H54 (cell line): ENCODE measurements at regions not wholly inside any gene's neighbourhood (a gene's known extent, or its start where the extent isn't known, plus 50 kb on each side); places are given as distances from the start of the nearest gene placed in this dataset.
A peak's percentile ranks its signal among the peaks of the same experiment; 100 is the strongest.
"Not testable (repeated sequence)": the region's sequence is repeated elsewhere in the genome, so short reads cannot be mapped to it uniquely, and the experiment has no call there.

Experiments used
- DNase-seq: peaks from one replicate; pipeline ENCODE4 v3.0.0; 2011; ENCODE audit warnings: low spot score, mixed read lengths; ENCODE audit not compliant: insufficient read length
- FAIRE-seq: peaks from 3 replicates; lab custom pipeline; 2011; peaks lifted over from hg19 to GRCh38; lab: Jason Lieb, UNC
- POLR2A ChIP-seq: IDR thresholded peaks from 2 replicates; pipeline ENCODE4 v1.6.1; 2011; ENCODE audit warnings: low read depth, mild to moderate bottlenecking, low read length

GRCh38 chr5:24167806-24168205, 477.0 kb downstream of the CDH10 start:
- FAIRE-seq (no peak), DNase-seq (no peak)
- TF ChIP-seq POLR2A: no peak

DNA sequence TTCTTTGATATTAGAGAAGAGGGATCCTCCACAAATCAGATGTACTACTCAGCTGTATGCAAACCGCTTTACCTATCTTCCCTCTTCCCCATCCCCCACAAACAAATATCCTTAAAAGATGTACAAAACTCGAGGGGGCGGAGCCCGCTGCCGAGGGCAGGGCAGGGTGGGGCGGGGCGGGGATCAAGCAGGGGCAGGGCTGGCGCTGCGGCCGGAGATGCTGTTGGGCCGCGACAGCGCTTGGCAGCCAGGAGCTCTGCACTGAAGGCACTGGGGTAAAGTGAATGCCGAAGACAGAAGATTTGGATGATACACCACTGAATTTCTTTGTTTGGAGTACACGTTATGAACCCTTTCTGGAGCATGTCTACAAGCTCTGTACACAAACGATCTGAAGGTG, 474.8 kb downstream of the CDH10 start:
- DNase-seq: no peak
- no peak for TF ChIP-seq POLR2A
- FAIRE-seq: no peak

DNA sequence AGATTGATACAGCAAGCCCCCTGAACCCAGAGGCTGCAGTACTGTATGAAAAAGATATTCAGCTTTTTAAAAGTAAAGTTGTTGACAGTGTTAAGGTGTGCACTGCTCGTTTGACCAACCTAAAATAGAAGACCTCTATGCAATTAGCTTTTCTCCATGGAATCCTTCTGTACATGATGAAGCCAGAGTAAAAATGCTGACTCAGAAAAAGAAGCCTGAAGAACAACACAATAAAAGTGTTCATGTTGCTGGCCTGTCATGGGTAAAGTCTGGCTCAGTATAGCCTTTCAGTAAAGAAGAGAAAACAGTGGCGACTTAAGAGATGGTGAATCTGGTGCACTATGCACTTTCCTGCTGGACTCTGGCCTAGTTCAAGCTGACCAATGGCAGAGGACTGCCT, 473.8 kb downstream of the CDH10 start:
- not testable (repeated sequence) for FAIRE-seq, DNase-seq

DNA sequence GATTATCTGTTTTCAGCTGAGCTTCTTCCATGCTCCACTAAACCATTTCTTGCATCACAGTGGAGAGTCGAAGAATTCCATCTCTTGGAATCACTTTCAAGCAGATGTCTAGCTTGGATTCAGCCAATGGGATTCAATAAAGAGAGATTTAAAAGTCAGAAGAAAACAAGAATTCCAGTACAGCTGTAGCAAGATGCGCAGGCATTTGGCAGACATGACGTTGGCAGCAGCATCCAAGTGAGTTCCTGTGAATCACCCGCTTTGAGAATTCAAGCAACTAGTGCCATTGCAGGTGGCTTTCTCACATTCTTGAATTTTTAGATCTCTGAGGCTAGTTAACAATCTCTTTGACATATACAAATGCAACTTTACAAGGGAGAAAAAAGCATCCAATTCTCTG, 467.0 kb downstream of the CDH10 start:
- FAIRE-seq (peak; percentile 80), DNase-seq (no peak)
- no peak for TF ChIP-seq POLR2A

DNA sequence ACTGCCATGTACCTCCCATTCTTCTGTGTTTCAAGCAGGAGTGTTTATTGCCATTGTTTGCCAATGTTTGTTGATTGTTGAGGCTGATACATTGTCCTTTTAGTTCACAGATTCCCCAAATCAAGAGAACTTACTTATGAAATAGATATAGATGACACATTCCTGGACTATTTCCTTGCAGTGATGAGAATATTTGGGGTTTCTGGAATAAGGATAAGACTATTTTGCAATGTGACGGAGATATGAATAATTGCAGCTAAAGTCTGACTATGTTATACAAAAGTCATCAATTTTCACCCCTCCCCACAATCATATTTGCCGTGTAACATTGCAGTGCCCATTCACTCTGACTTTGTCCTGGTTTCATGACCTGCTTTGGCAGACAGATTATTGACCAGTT, 460.8 kb downstream of the CDH10 start:
- FAIRE-seq (peak; percentile 15), DNase-seq (no peak)
- no peak for TF ChIP-seq POLR2A

- peak; percentile 48 for FAIRE-seq
- no peak for TF ChIP-seq POLR2A
These were observed 456.4 kb downstream of the CDH10 start for GRCh38 chr5:24188216-24188925.

DNA sequence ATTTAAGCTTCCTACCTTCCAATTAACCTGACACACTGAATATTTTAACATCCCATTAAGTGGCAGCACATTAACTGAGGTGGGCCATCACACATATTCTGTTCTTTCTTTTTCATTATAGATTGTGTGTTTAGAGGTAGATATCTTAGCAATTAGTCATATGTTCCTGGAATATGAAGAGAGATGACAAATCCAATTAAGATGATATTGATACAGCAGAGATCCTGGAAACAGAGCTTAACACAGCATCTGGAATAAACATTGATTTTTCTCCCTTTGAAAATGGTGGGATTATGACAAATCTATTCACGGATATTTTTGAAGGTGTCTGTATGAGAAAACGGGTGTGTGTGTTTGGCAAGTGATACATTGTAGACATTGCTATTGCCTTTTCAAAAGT, 448.0 kb downstream of the CDH10 start:
- TF ChIP-seq POLR2A: no peak
- no peak for DNase-seq
- FAIRE-seq: peak; percentile 71

More at GRCh38 chr5:24188216-24188925, 456.4 kb downstream of the CDH10 start:
- DNase-seq: no peak

GRCh38 chr5:24208686-24209106, 436.1 kb downstream of the CDH10 start:
- TF ChIP-seq POLR2A: no peak
- DNase-seq (no peak), FAIRE-seq (peak; percentile 62)

DNA sequence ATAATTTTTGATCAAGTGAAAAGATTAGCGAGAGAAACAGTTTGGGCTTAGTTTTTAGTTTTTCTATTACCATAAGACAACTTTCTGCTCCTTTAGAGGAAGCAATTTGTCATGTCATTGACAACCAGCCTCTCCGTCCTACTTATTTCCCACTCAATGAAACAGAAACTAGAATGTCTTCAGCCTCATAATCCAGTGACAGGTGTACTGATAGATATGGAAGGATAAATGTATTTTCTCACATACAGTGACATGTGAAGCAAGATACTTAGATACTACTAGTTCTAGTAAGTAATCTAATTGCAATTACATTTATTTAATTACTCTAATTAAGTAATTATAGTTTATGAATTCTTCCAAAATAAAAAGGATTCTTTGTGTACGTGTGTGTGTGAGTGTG, 429.7 kb downstream of the CDH10 start:
- DNase-seq (no peak), FAIRE-seq (no peak)
- TF ChIP-seq POLR2A: no peak

GRCh38 chr5:24222876-24223275, 421.9 kb downstream of the CDH10 start:
- no peak for DNase-seq
- TF ChIP-seq POLR2A: no peak
- FAIRE-seq: peak; percentile 95

- no peak for TF ChIP-seq POLR2A
- no peak for FAIRE-seq
- DNase-seq: no peak
These were observed 419.7 kb downstream of the CDH10 start for GRCh38 chr5:24225051-24225450.

- FAIRE-seq: peak; percentile 99
These were observed 418.3 kb downstream of the CDH10 start for GRCh38 chr5:24226479-24226878.

GRCh38 chr5:24227881-24228280, 416.9 kb downstream of the CDH10 start:
- peak; percentile 78 for FAIRE-seq
- DNase-seq: not testable (repeated sequence)

More at GRCh38 chr5:24226479-24226878, 418.3 kb downstream of the CDH10 start:
- no peak for TF ChIP-seq POLR2A
- DNase-seq: peak; percentile 5

GRCh38 chr5:24232041-24232440, 412.7 kb downstream of the CDH10 start:
- peak; percentile 45 for FAIRE-seq
- TF ChIP-seq POLR2A: no peak

GRCh38 chr5:24232929-24233498, 411.8 kb downstream of the CDH10 start:
- no peak for TF ChIP-seq POLR2A
- DNase-seq (no peak), FAIRE-seq (peak; percentile 86)

More at GRCh38 chr5:24232041-24232440, 412.7 kb downstream of the CDH10 start:
- DNase-seq: no peak

DNA sequence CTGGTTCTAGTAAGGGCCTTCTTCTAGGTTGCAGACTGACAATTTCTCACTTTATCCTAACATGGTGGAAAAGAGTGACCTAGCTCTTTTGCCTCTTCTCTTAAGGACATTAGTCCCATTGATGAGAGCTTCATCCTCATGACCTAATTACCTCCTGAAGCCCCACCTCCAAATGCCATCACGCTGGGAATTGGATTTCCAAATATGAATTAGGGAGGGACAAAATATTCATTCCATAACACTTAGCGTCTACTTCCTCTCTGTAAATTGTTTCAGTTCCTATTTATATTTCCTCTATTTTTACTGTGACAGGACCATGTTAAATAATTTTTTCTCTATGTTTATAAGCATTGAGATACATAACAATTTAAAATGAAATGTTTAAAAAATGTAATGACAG, 408.8 kb downstream of the CDH10 start:
- FAIRE-seq (no peak), DNase-seq (no peak)
- no peak for TF ChIP-seq POLR2A
